OCI-LY1 (cell line): ENCODE measurements at regions not wholly inside any gene's neighbourhood (a gene's known extent, or its start where the extent isn't known, plus 50 kb on each side); places are given as distances from the start of the nearest gene placed in this dataset.

ENCODE experiments used
- H2AFZ ChIP-seq: fragments of 200-600 bp; sonication (generic), shearing (Covaris generic); 2 replicates; pipeline ENCODE4 v1.6.0; 2014; ENCODE audit warnings: antibody characterized with exemption, mild to moderate bottlenecking, low read length
- H3F3A ChIP-seq: fragments of 200-600 bp; sonication (generic), shearing (Covaris generic); 2 replicates; pipeline ENCODE4 v1.6.0; 2014; ENCODE audit warnings: mild to moderate bottlenecking, antibody characterized with exemption, low read length, moderate library complexity; ENCODE audit not compliant: insufficient read depth
- H3K27ac ChIP-seq: fragments of 200-600 bp; sonication (generic); 2 replicates; pipeline ENCODE4 v1.5.1; 2014; ENCODE audit warnings: low read length, mixed run types, mild to moderate bottlenecking, low read depth; ENCODE audit not compliant: poor library complexity, severe bottlenecking
- H3K27me3 ChIP-seq: fragments of 200-600 bp; sonication (generic); 2 replicates; pipeline ENCODE4 v1.6.0; 2014; ENCODE audit warnings: antibody characterized with exemption, mild to moderate bottlenecking, low read length, moderate library complexity; ENCODE audit not compliant: insufficient read depth
- H3K36me3 ChIP-seq: fragments of 200-600 bp; sonication (generic); 2 replicates; pipeline ENCODE4 v1.6.1; 2014; ENCODE audit warnings: mild to moderate bottlenecking, antibody characterized with exemption, low read length, moderate library complexity, mixed read lengths; ENCODE audit not compliant: insufficient read depth
- H3K4me1 ChIP-seq: fragments of 200-600 bp; sonication (generic); 2 replicates; pipeline ENCODE4 v1.5.1; 2014; ENCODE audit warnings: mild to moderate bottlenecking, low read length, moderate library complexity; ENCODE audit not compliant: insufficient read depth, severe bottlenecking
- H3K4me2 ChIP-seq: fragments of 200-600 bp; sonication (generic), shearing (Covaris generic); 2 replicates; pipeline ENCODE4 v1.6.1; 2014; ENCODE audit warnings: low read length
- H3K4me3 ChIP-seq: fragments of 200-600 bp; sonication (generic); 2 replicates; pipeline ENCODE4 v1.5.1; 2014; ENCODE audit warnings: low read length, low read depth, mild to moderate bottlenecking, mixed read lengths; ENCODE audit not compliant: poor library complexity, severe bottlenecking
- H3K79me2 ChIP-seq: fragments of 200-600 bp; shearing (Covaris generic); 2 replicates; pipeline ENCODE4 v1.6.1; 2016; ENCODE audit warnings: mixed run types, low read length, mixed read lengths; ENCODE audit not compliant: insufficient read depth
- H3K9ac ChIP-seq: fragments of 200-600 bp; sonication (generic), shearing (Covaris generic); 2 replicates; pipeline ENCODE4 v1.6.1; 2014; ENCODE audit warnings: mild to moderate bottlenecking, low read length, mixed read lengths
- H3K9me2 ChIP-seq: fragments of 200-600 bp; sonication (generic), shearing (Covaris generic); 2 replicates; pipeline ENCODE4 v1.6.1; 2014; ENCODE audit warnings: low read depth, mild to moderate bottlenecking, low read length, mixed read lengths
- H3K9me3 ChIP-seq: fragments of 200-600 bp; shearing (Covaris generic); 2 replicates; pipeline ENCODE4 v1.6.1; 2014; ENCODE audit warnings: low read length, mixed read lengths
- H4K20me1 ChIP-seq: fragments of 200-600 bp; sonication (generic), shearing (Covaris generic); 2 replicates; pipeline ENCODE4 v1.6.0; 2016; ENCODE audit warnings: mild to moderate bottlenecking, low read length; ENCODE audit not compliant: insufficient read depth
- EZH2 ChIP-seq: fragments of 200-600 bp; sonication (generic), shearing (Covaris generic); IDR thresholded peaks from 2 replicates; pipeline ENCODE4 v1.8.0; 2017; ENCODE audit warnings: borderline replicate concordance, mixed run types, mild to moderate bottlenecking, antibody characterized with exemption, low read length, moderate library complexity, mixed read lengths
- TF ChIP-seq, protein P1 (sequence below): fragments of 200-600 bp; sonication (generic), shearing (Covaris generic); IDR thresholded peaks from 2 replicates; pipeline ENCODE4 v1.5.1; 2017; ENCODE audit warnings: mild to moderate bottlenecking, antibody characterized with exemption, low read length, moderate library complexity, mixed read lengths

DNA sequence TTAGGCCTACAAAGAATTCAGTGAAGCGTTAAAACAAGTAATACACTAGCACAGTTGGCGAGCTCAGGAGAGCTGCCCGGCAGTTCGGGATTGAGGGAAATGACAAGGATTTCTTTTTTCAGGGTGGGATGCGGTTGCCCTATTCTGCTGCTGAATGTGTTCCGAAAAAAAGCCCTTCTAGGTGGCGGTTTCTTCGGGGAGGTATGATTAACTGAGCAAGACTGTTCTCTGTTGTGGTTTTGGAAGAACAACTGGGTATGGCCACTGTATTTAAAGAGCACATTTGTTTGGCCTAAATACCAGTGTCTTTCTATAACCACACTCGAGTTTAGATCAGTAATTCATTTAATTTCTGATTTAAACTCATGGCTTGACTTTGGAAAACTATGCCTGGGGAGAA lies 459.7 kb upstream of the FAT1 start:
- no peak overlapping the region for H3K4me2 ChIP-seq
- no peaks in the 10 kb centered on the region for H3K9me3 ChIP-seq
- no peaks in the 10 kb centered on the region for H3F3A ChIP-seq
- peaks cover 46% of the 10 kb centered on the region for H3K4me1 ChIP-seq
- H3K4me3 ChIP-seq: no peak overlapping the region
- no peaks in the 10 kb centered on the region for H3K27me3 ChIP-seq
- H4K20me1 ChIP-seq: no peaks in the 10 kb centered on the region
- H3K79me2 ChIP-seq: no peaks in the 10 kb centered on the region
- no peaks in the 10 kb centered on the region for H3K36me3 ChIP-seq
- no peak overlapping the region for H3K9ac ChIP-seq
- H3K9me2 ChIP-seq: no peaks in the 10 kb centered on the region
- H2AFZ ChIP-seq: no peak overlapping the region
- no peak for TF ChIP-seq EZH2
- TF ChIP-seq, protein P1, sequence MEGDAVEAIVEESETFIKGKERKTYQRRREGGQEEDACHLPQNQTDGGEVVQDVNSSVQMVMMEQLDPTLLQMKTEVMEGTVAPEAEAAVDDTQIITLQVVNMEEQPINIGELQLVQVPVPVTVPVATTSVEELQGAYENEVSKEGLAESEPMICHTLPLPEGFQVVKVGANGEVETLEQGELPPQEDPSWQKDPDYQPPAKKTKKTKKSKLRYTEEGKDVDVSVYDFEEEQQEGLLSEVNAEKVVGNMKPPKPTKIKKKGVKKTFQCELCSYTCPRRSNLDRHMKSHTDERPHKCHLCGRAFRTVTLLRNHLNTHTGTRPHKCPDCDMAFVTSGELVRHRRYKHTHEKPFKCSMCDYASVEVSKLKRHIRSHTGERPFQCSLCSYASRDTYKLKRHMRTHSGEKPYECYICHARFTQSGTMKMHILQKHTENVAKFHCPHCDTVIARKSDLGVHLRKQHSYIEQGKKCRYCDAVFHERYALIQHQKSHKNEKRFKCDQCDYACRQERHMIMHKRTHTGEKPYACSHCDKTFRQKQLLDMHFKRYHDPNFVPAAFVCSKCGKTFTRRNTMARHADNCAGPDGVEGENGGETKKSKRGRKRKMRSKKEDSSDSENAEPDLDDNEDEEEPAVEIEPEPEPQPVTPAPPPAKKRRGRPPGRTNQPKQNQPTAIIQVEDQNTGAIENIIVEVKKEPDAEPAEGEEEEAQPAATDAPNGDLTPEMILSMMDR: no peak
- no peak overlapping the region for H3K27ac ChIP-seq

DNA sequence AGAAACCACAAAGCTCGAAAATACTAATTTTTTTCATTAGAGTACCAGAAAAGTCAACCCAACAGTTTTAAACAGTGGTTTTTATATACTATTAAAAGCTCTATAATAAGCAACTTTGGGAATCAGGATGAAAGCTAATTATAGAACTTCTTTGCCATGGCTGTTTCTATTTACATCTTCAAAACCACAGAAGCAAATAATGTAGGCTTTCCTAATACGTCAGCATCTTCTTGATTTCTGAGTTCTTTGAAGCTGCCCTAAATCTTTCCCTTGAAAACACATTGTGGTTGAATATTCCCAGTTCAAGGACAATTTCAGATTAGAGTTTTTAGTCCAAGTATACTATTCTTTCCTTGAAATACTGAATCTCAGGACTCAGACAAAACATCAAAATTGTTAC lies 460.2 kb upstream of the FAT1 start:
- Histone ChIP-seq H3K27ac (no peak overlapping the region), H3K9me3 (no peaks in the 10 kb centered on the region), H3K79me2 (no peaks in the 10 kb centered on the region), H3K9me2 (no peaks in the 10 kb centered on the region), H3K4me2 (no peak overlapping the region), H3K36me3 (no peaks in the 10 kb centered on the region), H4K20me1 (no peaks in the 10 kb centered on the region), H3K9ac (no peak overlapping the region), H3K4me3 (no peak overlapping the region), H3K27me3 (no peaks in the 10 kb centered on the region), H2AFZ (no peak overlapping the region), H3F3A (no peaks in the 10 kb centered on the region), H3K4me1 (peaks cover 48% of the 10 kb centered on the region)
- TF ChIP-seq, protein P1: no peak
- no peak for TF ChIP-seq EZH2

DNA sequence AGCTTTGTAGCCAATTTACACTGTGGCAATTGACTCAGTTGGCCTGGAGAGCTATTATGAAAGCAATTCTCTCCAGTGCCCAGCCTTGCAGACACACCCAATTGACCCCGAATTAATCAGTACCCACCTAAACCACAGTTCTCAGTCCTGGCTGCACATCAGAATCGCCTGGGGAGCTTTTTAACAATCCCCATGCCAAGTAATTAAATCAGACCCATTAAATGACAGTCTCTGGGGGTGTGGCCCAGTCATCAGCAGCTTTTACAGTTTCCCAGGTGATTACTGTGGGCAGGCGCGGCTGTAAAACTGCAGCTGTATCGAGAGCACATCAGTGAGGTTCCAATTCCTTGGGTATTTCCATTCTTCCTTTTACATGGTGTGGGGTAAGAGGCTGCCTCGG lies 460.9 kb upstream of the FAT1 start:
- TF ChIP-seq, protein P1: no peak
- no peak for TF ChIP-seq EZH2
- Histone ChIP-seq H4K20me1 (no peaks in the 10 kb centered on the region), H3K27me3 (no peaks in the 10 kb centered on the region), H2AFZ (no peak overlapping the region), H3K4me3 (no peak overlapping the region), H3K36me3 (no peaks in the 10 kb centered on the region), H3F3A (no peaks in the 10 kb centered on the region), H3K27ac (no peak overlapping the region), H3K9ac (no peak overlapping the region), H3K4me1 (peaks cover 44% of the 10 kb centered on the region), H3K4me2 (no peak overlapping the region), H3K9me2 (no peaks in the 10 kb centered on the region), H3K9me3 (no peaks in the 10 kb centered on the region), H3K79me2 (no peaks in the 10 kb centered on the region)
